Testis (tissue), 2 donors: ENCODE measurements at regions not wholly inside any gene's neighbourhood (a gene's known extent, or its start where the extent isn't known, plus 50 kb on each side); places are given as distances from the start of the nearest gene placed in this dataset.

Source experiments
- CTCF ChIP-seq, 3 experiments: fragments of 450-650 bp in 2 of 3; fragments of 200-600 bp in 1 of 3; sonication (generic) in 1 of 3; IDR thresholded peaks; one replicate each; pipeline ENCODE4 v1.5.1; 2016 to 2019; ENCODE audit warnings: antibody characterized with exemption in 3 of 3, mild to moderate bottlenecking in 2 of 3, moderate library complexity in 1 of 3
- POLR2A ChIP-seq: fragments of 450-650 bp; IDR thresholded peaks from one replicate; pipeline ENCODE4 v1.6.1; 2017; ENCODE audit warnings: antibody characterized with exemption, mild to moderate bottlenecking, moderate library complexity

GRCh38 chr22:45065726-45066125 is 55.9 kb upstream of the PHF21B start:
- no peak for TF ChIP-seq CTCF (IDR thresholded peaks at IDR 0.05)
- TF ChIP-seq POLR2A, result no peak
